ENCODE measurements at regions not wholly inside any gene's neighbourhood (a gene's known extent, or its start where the extent isn't known, plus 50 kb on each side); places are given as distances from the start of the nearest gene placed in this dataset.

DNA sequence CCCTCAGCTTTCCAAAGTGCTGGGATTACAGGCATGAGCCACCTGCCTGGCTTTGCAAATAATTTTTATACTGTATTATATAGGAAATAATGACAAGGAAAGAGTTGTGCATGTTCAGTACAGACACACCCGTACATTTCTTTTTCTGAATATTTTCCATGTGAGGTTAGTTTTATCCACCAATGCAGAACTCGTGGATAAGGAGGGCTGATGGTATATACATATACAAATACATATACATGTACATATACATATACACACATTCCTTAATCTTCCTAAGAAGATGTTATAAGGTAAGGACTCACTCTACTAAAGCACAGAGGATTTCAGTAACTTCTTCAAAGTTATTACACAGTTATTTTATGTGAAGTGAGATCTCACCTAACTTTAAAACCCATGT is 925.8 kb downstream of the C4orf33 start:
- H3K27ac Mint-ChIP-seq: no peak overlapping the region
- peaks cover 2% of the 10 kb centered on the region; the same call in 1 of the 2 replicates for H3K27me3 Mint-ChIP-seq (ENCODE audit: insufficient read depth)
- TF ChIP-seq, protein P1, sequence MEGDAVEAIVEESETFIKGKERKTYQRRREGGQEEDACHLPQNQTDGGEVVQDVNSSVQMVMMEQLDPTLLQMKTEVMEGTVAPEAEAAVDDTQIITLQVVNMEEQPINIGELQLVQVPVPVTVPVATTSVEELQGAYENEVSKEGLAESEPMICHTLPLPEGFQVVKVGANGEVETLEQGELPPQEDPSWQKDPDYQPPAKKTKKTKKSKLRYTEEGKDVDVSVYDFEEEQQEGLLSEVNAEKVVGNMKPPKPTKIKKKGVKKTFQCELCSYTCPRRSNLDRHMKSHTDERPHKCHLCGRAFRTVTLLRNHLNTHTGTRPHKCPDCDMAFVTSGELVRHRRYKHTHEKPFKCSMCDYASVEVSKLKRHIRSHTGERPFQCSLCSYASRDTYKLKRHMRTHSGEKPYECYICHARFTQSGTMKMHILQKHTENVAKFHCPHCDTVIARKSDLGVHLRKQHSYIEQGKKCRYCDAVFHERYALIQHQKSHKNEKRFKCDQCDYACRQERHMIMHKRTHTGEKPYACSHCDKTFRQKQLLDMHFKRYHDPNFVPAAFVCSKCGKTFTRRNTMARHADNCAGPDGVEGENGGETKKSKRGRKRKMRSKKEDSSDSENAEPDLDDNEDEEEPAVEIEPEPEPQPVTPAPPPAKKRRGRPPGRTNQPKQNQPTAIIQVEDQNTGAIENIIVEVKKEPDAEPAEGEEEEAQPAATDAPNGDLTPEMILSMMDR (IDR thresholded peaks at IDR 0.05): no peak
- no peak overlapping the region for H3K4me3 Mint-ChIP-seq
- no peaks in the 10 kb centered on the region for H3K36me3 Mint-ChIP-seq (ENCODE audit: low read depth)
- no peak for DNase-seq
- H3K9me3 Mint-ChIP-seq: peaks cover 5% of the 10 kb centered on the region; the same call in 1 of the 2 replicates
- no peaks in the 10 kb centered on the region for H3K4me1 Mint-ChIP-seq (ENCODE audit: low read depth)

DNA sequence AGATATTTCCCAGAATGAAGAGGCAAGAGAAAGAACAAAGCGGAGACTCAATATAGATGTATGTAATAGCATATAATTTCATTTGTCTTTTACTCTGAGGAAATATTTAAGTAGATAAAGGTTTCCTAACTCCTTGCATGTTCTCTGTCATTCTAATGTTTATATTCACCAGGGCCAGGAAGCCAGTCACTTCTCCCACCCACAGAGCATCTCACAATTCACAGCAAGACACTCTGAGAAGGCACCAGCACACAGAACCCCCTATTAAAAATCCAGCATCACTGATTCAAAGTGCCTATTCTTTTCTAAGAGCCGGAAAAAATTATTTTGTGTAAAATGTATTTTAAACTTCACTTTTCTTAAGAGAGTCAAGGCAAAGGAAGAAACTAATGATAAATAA is 927.1 kb downstream of the C4orf33 start:
- H3K27me3 Mint-ChIP-seq (ENCODE audit: insufficient read depth): peaks cover 2% of the 10 kb centered on the region; the same call in 1 of the 2 replicates
- TF ChIP-seq, protein P1 (IDR thresholded peaks at IDR 0.05): no peak
- DNase-seq: no peak
- peaks cover 5% of the 10 kb centered on the region; the same call in 1 of the 2 replicates for H3K9me3 Mint-ChIP-seq
- H3K27ac Mint-ChIP-seq: no peak overlapping the region
- H3K4me1 Mint-ChIP-seq (ENCODE audit: low read depth): no peaks in the 10 kb centered on the region
- H3K36me3 Mint-ChIP-seq (ENCODE audit: low read depth): no peaks in the 10 kb centered on the region
- no peak overlapping the region for H3K4me3 Mint-ChIP-seq

DNA sequence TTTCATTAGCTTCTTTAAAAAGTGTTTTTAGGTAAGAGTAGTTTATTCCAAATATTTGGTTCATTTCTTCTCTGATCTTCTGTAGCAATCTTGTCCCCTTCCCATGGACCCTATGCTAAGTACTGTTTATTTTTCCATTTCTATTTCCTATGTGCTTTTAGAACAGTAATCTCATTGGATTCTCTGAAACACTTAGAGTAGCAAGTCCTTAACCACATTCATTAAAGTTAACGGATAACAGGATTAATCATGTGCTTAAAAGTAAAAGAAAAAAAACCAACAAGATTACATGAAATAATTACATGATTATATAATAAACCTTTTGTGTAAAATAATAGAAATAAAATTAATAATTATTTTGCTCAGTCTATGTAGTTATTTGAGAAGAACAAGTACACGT is 929.7 kb downstream of the C4orf33 start:
- Mint-ChIP-seq H3K27me3 (ENCODE audit: insufficient read depth) (peaks cover 2% of the 10 kb centered on the region; the same call in 1 of the 2 replicates), H3K9me3 (no peaks in the 10 kb centered on the region; the same call in 1 of the 2 replicates), H3K4me3 (no peak overlapping the region), H3K4me1 (ENCODE audit: low read depth) (no peaks in the 10 kb centered on the region), H3K27ac (no peak overlapping the region), H3K36me3 (ENCODE audit: low read depth) (no peaks in the 10 kb centered on the region)
- TF ChIP-seq, protein P1 (IDR thresholded peaks at IDR 0.05): no peak
- DNase-seq: no peak

DNA sequence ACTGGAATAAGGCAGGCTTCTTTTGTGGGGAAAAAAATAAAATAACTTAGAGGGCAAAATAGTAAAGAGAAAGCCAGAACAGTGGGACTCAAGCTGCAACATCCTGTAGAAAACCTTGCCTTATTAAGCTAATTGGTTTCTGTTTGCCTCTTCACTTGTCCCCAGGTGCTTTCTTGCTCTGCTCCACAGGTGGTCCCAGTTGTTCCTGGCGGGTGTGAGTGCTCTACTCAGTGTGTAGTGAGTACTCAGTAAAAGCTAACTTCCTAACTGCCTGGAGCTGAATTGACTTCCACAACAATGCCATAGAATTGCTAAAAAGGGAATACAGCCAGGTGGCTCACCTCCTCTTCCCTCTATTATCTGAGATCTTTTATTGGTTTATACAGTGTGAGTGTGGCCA is 930.2 kb downstream of the C4orf33 start:
- H3K27ac Mint-ChIP-seq: no peak overlapping the region
- H3K4me1 Mint-ChIP-seq (ENCODE audit: low read depth): no peaks in the 10 kb centered on the region
- TF ChIP-seq, protein P1 (IDR thresholded peaks at IDR 0.05): no peak

DNA sequence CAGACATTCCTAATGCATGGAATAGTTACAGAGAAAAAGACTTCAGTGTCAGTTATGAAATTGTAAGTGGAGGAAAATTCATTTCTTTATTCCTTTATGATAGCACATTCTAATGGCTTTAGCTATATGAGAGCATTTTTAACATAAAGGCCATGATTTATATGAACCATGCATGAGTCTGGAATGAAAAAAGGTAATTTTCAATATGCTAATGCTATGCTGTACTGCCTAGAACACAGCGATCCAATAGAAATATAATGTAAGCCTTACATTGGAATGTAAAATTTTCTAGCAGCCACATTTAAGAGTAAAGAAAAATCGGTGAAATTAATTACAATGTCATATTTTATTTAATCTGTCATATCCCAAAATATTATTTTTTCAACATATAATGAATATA is 932.0 kb downstream of the C4orf33 start:
- no peaks in the 10 kb centered on the region for H3K36me3 Mint-ChIP-seq (ENCODE audit: low read depth)
- H3K27me3 Mint-ChIP-seq (ENCODE audit: insufficient read depth): no peaks in the 10 kb centered on the region
- H3K4me1 Mint-ChIP-seq (ENCODE audit: low read depth): no peaks in the 10 kb centered on the region
- DNase-seq: no peak
- no peak overlapping the region for H3K4me3 Mint-ChIP-seq
- TF ChIP-seq, protein P1 (IDR thresholded peaks at IDR 0.05): no peak
- no peaks in the 10 kb centered on the region; the same call in 1 of the 2 replicates for H3K9me3 Mint-ChIP-seq
- no peak overlapping the region for H3K27ac Mint-ChIP-seq

More for the DNA sequence above, 930.2 kb downstream of the C4orf33 start:
- Mint-ChIP-seq H3K36me3 (ENCODE audit: low read depth) (no peaks in the 10 kb centered on the region), H3K4me3 (no peak overlapping the region), H3K27me3 (ENCODE audit: insufficient read depth) (peaks cover 2% of the 10 kb centered on the region; the same call in 1 of the 2 replicates), H3K9me3 (no peaks in the 10 kb centered on the region; the same call in 1 of the 2 replicates)
- DNase-seq: no peak

DNA sequence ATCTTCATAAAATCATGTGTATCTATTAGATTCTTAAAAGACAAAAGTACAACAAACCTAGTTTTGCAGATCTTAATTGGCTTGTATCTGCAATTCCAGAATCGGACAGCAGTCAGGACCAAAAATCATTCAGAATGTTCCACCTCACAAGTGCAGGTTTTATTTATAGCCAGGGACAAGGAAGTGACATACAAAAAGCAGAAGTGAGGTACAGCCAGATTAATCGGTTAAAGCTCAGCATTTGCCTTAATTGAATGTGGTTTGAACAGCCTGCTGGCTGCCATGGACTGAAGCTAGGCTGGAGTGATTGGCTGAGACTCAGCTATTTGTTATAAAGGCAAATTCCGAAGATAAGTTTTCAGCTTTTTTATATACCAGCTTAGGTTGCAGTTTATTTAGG is 932.6 kb downstream of the C4orf33 start:
- no peaks in the 10 kb centered on the region for H3K4me1 Mint-ChIP-seq (ENCODE audit: low read depth)
- no peaks in the 10 kb centered on the region; the same call in 1 of the 2 replicates for H3K27me3 Mint-ChIP-seq (ENCODE audit: insufficient read depth)
- TF ChIP-seq, protein P1 (IDR thresholded peaks at IDR 0.05): no peak
- DNase-seq: no peak
- no peaks in the 10 kb centered on the region; the same call in 1 of the 2 replicates for H3K9me3 Mint-ChIP-seq
- H3K27ac Mint-ChIP-seq: no peak overlapping the region
- no peak overlapping the region for H3K4me3 Mint-ChIP-seq
- no peaks in the 10 kb centered on the region for H3K36me3 Mint-ChIP-seq (ENCODE audit: low read depth)
